ENCODE measurements at regions not wholly inside any gene's neighbourhood (a gene's known extent, or its start where the extent isn't known, plus 50 kb on each side); places are given as distances from the start of the nearest gene placed in this dataset.

DNA sequence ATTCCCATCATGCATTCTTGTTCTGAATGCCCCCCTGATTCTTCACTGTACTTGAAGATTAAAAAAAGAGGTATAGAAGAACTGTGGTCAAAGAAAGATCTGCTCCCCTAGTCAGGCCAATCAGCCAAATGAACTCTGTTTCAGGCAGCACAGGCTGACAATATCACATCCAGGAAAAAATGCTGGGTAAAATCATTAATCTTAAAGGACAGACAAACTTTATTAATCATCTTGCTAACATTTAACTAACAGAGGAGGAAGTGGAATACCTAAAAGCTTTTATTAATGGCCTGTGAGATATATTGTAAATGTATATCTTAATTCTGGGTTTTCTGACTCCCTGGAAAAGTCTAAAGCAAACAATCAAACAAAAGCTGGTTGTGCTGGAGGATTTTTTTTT lies 660.5 kb upstream of the PRMT6 start:
- in situ Hi-C loops (cut with HindIII; ENCODE audit: extremely low pct_ligation_motif_present, low pct_unique_long_range_greater_than_20kb) (no loop called here), intact Hi-C loops (cut with micrococcal nuclease; ENCODE audit: unreplicated experiment) (no loop called here)
- H3K4me2 ChIP-seq (ENCODE audit: low read depth, low read length): no peak overlapping the region
- no peak for DNase-seq (ENCODE audit: low spot score)
- no peak for ATAC-seq
- H2AFZ ChIP-seq (ENCODE audit: low read length): no peak overlapping the region
- no peak overlapping the region for H3K4me3 ChIP-seq (replicated peaks in 1 of 3; ENCODE audit: insufficient read depth in 1 of 3, low read depth in 2 of 3, low read length in 3 of 3)
- no peaks in the 10 kb centered on the region for H4K20me1 ChIP-seq (ENCODE audit: insufficient read depth, low read length)
- H3K79me2 ChIP-seq (ENCODE audit: insufficient read depth, low read length): no peaks in the 10 kb centered on the region
- TF ChIP-seq ZNF274 (CRISPR knock-in tag; IDR thresholded peaks at IDR 0.05) (no peak), BORCS8-MEF2B (CRISPR knock-in tag; IDR thresholded peaks at IDR 0.05) (no peak), ZSCAN25 (CRISPR knock-in tag; IDR thresholded peaks at IDR 0.05) (no peak), SRY (CRISPR knock-in tag; IDR thresholded peaks at IDR 0.05) (no peak), SRSF4 (IDR thresholded peaks at IDR 0.05; ENCODE audit: low read depth, low read length, poor library complexity, severe bottlenecking) (no peak), NAIF1 (CRISPR knock-in tag; IDR thresholded peaks at IDR 0.05; ENCODE audit: borderline replicate concordance) (no peak), MYC (CRISPR knock-in tag; IDR thresholded peaks at IDR 0.05; ENCODE audit: borderline replicate concordance) (no peak)
- TF ChIP-seq, protein P1, sequence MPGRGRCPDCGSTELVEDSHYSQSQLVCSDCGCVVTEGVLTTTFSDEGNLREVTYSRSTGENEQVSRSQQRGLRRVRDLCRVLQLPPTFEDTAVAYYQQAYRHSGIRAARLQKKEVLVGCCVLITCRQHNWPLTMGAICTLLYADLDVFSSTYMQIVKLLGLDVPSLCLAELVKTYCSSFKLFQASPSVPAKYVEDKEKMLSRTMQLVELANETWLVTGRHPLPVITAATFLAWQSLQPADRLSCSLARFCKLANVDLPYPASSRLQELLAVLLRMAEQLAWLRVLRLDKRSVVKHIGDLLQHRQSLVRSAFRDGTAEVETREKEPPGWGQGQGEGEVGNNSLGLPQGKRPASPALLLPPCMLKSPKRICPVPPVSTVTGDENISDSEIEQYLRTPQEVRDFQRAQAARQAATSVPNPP (CRISPR knock-in tag; IDR thresholded peaks at IDR 0.05): no peak
- no peaks in the 10 kb centered on the region; a peak in 1 of 5 replicates for H3K27me3 ChIP-seq (ENCODE audit: control insufficient read depth in 1 of 2, insufficient read depth in 2 of 2, low read length in 2 of 2)
- peaks cover 46% of the 10 kb centered on the region for H3K9me3 ChIP-seq (ENCODE audit: low read length)
- no peaks in the 10 kb centered on the region for H3K4me1 ChIP-seq (ENCODE audit: insufficient read depth, low read length)
- BruUV-seq (replicated peaks): no TSS peak
- H3K9ac ChIP-seq (ENCODE audit: insufficient read depth, low read depth, low read length): no peak overlapping the region
- POLR2A ChIA-PET: no interaction called here
- FAIRE-seq: no peak
- no peak overlapping the region for H3K27ac ChIP-seq (ENCODE audit: extremely low read length, insufficient read depth, low read length)
- CTCF ChIA-PET (ENCODE audit: low intra/inter-chr PET ratio, low total read pairs): no interaction called here
- no peaks in the 10 kb centered on the region for H3K36me3 ChIP-seq (replicated peaks in 1 of 2; ENCODE audit: control insufficient read depth in 1 of 2, insufficient read depth in 2 of 2, low read length in 2 of 2)

DNA sequence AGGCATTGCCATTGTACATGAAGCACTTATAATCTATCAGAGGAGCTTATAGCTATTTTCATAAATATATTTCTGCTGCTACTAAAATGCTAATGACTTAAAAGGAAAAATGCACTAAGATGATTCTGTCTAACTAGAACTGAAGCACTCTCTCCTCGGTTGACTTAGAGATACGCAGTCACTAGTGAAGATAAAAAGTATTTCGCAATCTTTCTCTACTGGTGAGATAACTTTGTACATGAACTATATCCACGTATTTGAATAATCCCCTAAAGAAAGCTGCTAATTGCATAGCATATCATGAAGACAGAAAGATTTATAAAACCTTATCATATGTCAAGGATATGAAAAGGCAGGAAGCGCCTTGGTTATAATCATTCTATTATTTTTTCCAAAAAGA lies 658.1 kb upstream of the PRMT6 start:
- FAIRE-seq (no peak), ATAC-seq (no peak), DNase-seq (ENCODE audit: low spot score) (no peak)
- H3K27ac ChIP-seq (ENCODE audit: extremely low read length, insufficient read depth, low read length): no peak overlapping the region
- no peak overlapping the region for H3K4me2 ChIP-seq (ENCODE audit: low read depth, low read length)
- H3K27me3 ChIP-seq (ENCODE audit: control insufficient read depth in 1 of 2, insufficient read depth in 2 of 2, low read length in 2 of 2): no peaks in the 10 kb centered on the region; a peak in 1 of 5 replicates
- ChIA-PET POLR2A (no interaction called here), CTCF (ENCODE audit: low intra/inter-chr PET ratio, low total read pairs) (no interaction called here)
- peaks cover 54% of the 10 kb centered on the region for H3K9me3 ChIP-seq (ENCODE audit: low read length)
- in situ Hi-C loops (cut with HindIII; ENCODE audit: extremely low pct_ligation_motif_present, low pct_unique_long_range_greater_than_20kb) (no loop called here), intact Hi-C loops (cut with micrococcal nuclease; ENCODE audit: unreplicated experiment) (no loop called here)
- H3K79me2 ChIP-seq (ENCODE audit: insufficient read depth, low read length): no peaks in the 10 kb centered on the region
- H3K4me3 ChIP-seq (replicated peaks in 1 of 3; ENCODE audit: insufficient read depth in 1 of 3, low read depth in 2 of 3, low read length in 3 of 3): no peak overlapping the region
- no peaks in the 10 kb centered on the region for H4K20me1 ChIP-seq (ENCODE audit: insufficient read depth, low read length)
- no peaks in the 10 kb centered on the region for H3K36me3 ChIP-seq (replicated peaks in 1 of 2; ENCODE audit: control insufficient read depth in 1 of 2, insufficient read depth in 2 of 2, low read length in 2 of 2)
- peak; percentile 78 for TF ChIP-seq CEBPB (IDR thresholded peaks at IDR 0.05; ENCODE audit: borderline replicate concordance, low read depth, low read length)
- no peak for TF ChIP-seq REXO4 (CRISPR knock-in tag; IDR thresholded peaks at IDR 0.05; ENCODE audit: borderline replicate concordance)
- H2AFZ ChIP-seq (ENCODE audit: low read length): no peak overlapping the region
- no TSS peak for BruUV-seq (replicated peaks)
- H3K4me1 ChIP-seq (ENCODE audit: insufficient read depth, low read length): no peaks in the 10 kb centered on the region
- WGBS (ENCODE audit: low lambda C conversion rate): 13% methylated on average over 5 of the region's 5 CpGs
- no peak overlapping the region for H3K9ac ChIP-seq (ENCODE audit: insufficient read depth, low read depth, low read length)
